IPS DF 19.7 (cell line): ENCODE measurements at regions not wholly inside any gene's neighbourhood (a gene's known extent, or its start where the extent isn't known, plus 50 kb on each side); places are given as distances from the start of the nearest gene placed in this dataset.
"Not testable (repeated sequence)": the region's sequence is repeated elsewhere in the genome, so short reads cannot be mapped to it uniquely, and the experiment has no call there.

Experiments
- DNase-seq: peaks from one replicate; pipeline ENCODE4 v3.0.0-alpha.2; 2013; ENCODE audit warnings: low read depth, low spot score

- no peak for DNase-seq
These were observed 778.9 kb downstream of the CCDC85A start for GRCh38 chr2:56962673-56963072.

GRCh38 chr2:56969513-56969912 lies 785.7 kb downstream of the CCDC85A start:
- no peak for DNase-seq

DNA sequence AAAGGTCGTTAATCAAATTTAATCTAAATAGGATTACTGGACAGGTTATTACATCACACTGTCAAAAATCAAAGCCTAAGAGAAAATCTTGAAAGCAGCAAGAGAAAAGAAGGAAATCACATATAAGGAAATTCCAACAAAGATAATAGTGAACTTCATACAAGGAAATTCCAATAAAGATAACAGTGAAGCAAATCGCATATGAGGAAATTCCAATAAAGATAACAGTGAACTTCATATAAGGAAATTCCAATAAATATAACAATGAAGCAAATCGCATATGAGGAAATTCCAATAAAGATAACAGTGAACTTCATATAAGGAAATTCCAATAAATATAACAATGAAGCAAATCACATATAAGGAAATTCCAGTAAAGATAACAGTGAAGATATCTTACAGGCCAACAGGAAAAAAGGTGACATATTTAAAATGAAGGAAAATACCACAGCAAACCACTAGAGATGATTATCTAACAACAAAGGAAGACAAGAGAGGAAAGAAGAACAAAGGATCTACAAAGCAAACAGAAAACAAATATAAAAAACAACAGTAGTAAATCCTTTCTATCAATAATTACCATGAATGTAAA lies 787.7 kb downstream of the CCDC85A start:
- no peak for DNase-seq

DNA sequence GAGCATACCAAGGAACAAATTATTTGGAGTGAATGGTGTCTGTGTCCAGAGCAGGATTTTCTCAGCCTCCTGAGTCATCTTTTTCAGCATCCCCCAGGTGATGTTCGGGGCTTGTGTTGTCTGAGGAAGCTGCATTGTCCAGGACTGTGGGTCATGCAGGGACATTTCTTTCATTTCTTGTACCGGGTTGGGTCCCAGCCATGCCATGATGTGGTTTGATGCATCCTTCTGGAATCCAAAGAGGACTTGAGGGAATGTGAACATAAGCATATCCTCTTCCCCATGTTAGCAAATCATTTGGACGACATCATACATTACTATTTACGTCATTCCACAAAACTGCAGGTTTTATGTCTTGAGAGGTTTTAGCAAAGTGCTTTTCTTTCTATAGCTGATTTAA lies 797.8 kb downstream of the CCDC85A start:
- DNase-seq = no peak

GRCh38 chr2:56985609-56986008 lies 801.8 kb downstream of the CCDC85A start:
- DNase-seq = no peak

DNA sequence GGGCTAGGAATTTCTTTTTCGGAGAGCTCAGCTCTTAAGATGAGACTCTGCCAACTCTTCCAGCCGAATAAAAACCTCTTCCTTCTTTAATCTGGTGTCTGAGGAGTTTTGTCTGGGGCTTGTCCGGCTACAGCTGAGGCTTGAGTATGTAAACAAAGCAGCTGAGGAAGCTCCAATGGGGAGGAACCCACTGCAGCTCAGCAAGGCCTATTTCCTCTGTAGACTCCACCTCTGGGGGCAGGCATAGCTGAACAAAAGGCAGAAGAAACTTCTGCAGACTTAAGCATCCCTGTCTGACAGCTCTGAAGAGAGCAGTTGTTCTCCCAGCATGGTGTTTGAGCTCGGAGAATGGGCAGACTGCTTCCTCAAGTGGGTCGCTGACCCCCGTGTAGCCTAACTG lies 838.7 kb downstream of the CCDC85A start:
- DNase-seq = no peak

- DNase-seq = no peak
These were observed 861.3 kb downstream of the CCDC85A start for GRCh38 chr2:57044931-57045635.

DNA sequence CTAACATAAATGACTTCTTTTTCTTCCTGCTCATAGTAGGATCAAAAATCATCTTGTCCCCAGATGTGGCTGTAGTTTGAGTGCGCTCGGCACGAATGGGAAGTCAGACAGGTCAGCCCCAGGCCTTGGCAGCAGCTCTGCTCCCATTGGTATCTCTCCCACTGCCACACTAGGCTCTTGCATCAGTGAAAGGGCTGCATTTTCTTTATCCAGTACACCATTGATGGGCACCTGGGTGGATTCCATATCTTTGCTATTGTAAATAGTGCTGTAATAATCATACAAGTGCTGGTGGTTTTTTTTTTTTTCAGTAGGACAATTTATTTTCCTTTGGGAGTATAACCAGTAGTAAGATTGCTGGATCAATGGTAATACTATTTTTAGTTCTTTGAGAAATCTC lies 865.5 kb downstream of the CCDC85A start:
- no peak for DNase-seq

DNA sequence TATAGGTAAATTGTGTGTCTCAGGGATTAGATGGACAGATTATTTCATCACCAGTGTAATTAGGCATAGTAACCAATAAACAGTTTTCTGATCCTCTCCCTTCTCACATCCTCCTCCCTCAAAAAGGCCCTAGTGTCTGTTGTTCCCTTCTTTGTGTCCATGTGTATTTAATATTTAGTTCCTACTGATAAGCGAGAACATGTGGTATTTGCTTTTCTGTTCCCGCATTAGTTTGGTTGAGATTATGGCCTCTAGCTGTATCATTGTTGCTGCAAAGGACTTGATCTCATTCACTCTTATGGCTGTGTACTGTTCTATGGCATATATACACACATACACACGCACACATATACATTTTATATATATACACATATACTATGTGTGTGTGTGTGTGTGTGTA lies 866.2 kb downstream of the CCDC85A start:
- no peak for DNase-seq

GRCh38 chr2:57066301-57066700 lies 882.5 kb downstream of the CCDC85A start:
- DNase-seq = not testable (repeated sequence)

GRCh38 chr2:57075226-57075625 lies 891.4 kb downstream of the CCDC85A start:
- DNase-seq = no peak

DNA sequence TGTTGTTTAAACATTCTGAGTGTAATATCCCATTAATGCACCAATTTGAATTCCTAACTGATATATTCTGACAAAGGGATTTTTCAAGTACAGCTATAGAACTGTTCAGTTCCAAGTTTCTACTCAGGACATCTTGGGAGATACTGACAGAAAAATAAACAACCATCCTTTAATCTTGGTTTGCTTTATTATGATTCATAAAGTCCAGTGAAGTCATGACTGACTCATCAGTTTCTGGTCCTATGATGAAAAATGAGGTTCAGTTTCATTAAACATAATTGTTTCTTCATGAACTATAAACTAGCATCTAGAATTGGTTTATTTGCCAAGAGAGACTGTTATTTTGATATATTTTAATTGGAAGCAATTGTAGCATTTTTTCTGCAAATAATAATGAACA lies 896.2 kb downstream of the CCDC85A start:
- DNase-seq = no peak

GRCh38 chr2:57084697-57085281 lies 901.0 kb downstream of the CCDC85A start:
- no peak for DNase-seq

- no peak for DNase-seq
These were observed 909.2 kb downstream of the CCDC85A start for GRCh38 chr2:57093020-57093419.

DNA sequence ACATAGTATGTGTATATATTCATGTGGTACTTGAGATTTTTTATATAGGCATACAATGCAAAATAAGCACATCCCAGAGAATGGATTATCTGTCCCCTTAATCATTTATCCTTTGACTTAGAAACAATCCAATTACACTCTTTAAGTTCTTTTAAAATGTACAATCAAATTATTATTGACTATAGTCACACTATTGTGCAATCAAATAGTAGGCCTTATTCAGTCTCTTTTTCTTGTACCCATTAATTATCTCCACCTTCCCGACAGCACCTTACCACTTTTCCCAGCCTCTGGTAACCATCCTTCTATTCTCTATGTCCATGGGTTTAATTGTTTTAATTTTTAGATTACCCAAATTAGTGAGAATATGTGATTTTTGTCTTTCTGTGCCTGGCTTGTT lies 914.1 kb downstream of the CCDC85A start:
- no peak for DNase-seq

DNA sequence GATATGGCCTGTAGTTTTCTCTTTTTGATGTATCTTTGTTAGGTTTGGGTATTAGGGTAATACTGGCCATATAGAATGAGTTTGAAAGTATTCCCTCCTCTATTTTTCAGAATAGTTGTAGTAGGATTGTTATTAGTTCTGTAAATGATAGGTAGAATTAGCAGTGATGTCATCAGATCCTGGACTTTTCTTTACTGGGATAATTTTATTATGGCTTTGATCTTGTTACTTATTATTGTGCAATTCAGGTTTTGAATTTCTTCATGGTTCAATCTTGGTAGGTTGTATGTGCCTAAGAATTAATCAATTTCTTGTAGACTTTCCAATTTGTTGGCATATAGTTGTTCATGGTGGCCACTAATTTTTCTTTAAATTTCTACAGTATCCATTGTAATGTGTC lies 916.6 kb downstream of the CCDC85A start:
- no peak for DNase-seq

DNA sequence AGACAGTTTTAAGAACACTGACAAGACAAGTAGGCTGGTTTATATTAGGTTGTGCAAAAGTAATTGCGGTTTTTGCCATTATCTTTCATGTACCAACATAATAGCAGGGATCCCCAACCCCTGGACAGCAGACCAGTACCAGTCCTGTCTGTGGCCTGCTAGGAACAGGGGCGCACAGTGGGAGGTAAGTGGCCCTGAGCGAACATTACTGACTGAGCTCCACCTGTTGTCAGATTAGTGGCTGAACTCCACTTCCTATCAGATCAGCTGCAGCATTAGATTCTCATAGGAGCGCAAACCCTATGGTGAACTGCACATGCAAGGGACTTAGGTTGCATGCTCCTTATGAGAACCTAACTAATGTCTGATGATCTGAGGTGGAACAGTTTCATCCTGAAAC lies 921.9 kb downstream of the CCDC85A start:
- no peak for DNase-seq

- DNase-seq = no peak
These were observed 923.6 kb downstream of the CCDC85A start for GRCh38 chr2:57107353-57107752.

- no peak for DNase-seq
These were observed 927.7 kb downstream of the CCDC85A start for GRCh38 chr2:57111531-57111930.

DNA sequence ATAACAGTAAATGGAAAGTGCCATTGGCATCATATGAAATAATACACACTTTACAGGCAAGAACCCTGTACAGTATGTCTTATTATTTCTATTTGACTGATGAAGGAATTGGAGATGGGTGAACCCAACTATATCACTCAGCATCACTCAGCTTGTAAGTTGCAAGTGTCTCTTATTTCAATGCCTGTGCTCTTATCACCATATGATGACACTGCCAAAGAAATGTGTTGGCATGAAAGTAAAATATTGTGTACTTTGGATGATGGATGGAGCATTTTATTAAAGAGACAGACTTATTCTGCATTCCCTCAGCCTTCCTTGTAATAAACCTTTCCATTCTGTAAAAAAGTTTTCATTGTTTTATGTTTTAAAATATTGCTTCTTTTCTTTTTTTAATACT lies 927.5 kb upstream of the VRK2 start:
- DNase-seq = no peak

GRCh38 chr2:57126410-57126809 lies 920.2 kb upstream of the VRK2 start:
- no peak for DNase-seq

DNA sequence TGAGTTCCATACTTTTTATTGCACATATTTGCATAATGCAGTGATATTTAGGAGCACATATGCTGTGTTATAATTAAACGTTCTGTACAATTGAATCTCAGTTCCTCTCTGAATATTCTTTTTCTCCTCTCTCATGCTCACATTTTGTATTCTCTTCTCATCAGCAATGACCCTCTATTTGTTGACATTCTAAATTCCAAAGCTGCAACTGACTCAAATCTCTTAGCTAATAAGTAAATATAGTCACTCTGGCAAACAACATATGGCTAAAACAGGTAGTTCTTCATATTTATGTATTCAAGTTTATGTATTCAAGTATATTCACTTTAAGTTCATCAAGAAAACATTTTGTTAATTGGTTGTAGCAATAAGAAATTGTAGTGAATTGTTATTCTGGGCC lies 907.4 kb upstream of the VRK2 start:
- DNase-seq = no peak

- DNase-seq = no peak
These were observed 905.3 kb upstream of the VRK2 start for GRCh38 chr2:57141269-57141668.
